HG03039 (cell line): ENCODE measurements at regions not wholly inside any gene's neighbourhood (a gene's known extent, or its start where the extent isn't known, plus 50 kb on each side); places are given as distances from the start of the nearest gene placed in this dataset.
A peak's percentile ranks its signal among the peaks of the same experiment; 100 is the strongest.

Experiments
- ATAC-seq: cut with Tn5 transposase; IDR thresholded peaks from one replicate; pipeline ENCODE4 v1.9.1; 2021; ENCODE audit warnings: mild to moderate bottlenecking, moderate library complexity; ENCODE audit not compliant: unreplicated experiment

DNA sequence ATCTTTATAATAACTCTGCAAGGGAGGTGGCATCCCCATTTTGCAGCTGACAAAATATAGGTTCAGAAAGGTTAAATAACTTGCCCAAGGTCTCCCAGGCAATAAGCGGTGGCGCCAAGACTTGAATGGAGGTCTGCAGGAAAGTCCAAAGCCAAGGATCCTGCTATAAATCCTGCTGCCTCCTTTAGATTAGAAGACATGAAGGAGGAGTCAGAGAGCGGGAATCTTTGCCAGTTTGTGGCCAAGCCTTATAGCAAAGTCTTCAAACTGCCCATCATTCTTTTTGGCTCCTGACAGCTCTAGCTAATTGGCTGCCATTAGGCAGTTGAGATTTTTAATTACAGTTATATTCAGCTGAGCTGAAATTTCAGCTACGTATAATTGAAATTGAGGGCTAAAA, 114.3 kb downstream of the C1D start:
- no peak for ATAC-seq

DNA sequence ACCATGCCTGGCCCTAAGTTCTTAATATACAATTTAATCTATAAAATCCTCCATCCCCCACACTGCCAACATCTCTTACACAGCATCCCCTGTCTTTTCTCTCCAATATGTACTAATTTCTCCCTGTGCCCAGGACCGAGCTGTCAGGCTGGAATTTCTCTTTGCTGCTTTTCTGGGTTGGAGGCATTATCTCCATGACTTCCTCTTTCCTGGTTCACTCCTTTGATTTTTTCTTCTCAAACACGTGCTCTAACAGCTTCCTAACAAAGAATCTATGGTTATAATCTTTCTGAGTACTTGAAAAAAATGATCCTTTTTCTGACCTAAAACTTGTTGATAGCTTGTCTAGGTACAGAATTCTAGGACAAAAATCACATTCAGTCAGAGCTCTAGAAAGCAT, 112.8 kb downstream of the C1D start:
- no peak for ATAC-seq

DNA sequence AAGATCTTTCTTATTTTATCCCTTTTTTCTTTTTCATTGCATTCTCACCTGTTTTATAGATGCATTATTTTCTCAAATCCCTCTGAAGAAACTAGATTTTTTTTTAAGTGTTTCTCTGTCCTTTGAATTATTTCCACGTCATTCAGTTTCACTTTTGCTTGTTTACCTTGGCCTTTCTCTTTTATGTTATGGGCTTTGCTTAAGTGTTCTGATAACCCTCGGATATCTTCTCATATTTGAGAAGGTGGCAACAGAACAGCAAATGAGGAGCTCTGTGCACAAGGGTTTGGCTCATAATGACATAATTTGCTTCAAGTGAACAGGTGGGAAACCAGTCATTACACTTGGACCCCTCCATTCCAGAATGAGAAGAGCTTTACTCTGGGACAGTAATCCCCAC, 111.9 kb downstream of the C1D start:
- no peak for ATAC-seq

DNA sequence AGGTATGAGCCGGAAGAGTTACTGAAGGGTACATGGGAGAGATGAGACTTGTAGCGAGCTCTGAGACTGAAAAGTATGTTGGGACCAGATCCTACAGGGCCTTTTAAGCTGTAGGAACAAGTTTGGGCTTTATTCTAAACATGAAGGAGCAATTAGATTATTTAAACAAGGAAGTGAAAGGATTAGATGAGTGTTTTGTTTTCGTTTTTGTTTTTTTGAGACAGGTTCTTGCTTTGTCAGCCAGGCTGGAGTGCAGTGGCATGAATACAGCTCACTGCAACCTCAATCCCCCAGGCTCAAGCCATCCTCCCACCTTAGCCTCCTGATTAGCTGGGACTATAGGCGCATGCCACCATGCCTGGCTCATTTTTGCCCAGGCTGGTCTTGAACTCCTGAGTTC, 110.7 kb downstream of the C1D start:
- peak; percentile 48 for ATAC-seq

DNA sequence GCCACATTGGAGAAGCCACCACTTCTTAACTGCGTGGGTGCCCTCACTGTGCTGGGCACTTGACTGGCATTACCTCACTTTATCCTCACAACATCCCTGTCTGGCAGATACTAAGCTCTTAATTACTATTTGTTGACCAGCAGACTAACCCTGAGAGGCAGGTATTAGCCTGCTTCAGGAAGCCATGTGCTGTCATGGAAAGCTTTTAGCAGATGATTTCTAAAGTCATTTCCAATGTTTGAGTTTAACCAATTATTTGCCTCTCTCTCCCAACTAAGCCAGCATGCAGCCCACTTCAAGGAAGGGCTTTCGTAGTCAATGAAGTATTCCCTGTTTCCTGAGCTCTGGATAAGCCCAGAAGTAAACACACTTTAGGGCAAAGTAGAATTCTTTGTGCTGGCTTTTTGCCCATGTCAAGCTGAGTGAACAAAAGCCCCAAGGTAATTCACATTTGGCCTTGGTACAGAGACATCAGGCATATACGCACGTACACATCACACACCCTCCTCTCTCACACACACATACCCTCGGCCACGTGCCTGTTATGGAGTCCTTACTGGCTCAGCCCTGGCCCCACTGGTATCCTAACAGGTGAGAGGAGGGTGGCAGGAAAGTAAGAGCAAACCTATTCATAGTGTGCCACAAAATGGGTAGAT, 108.6 kb downstream of the C1D start:
- ATAC-seq, result no peak

DNA sequence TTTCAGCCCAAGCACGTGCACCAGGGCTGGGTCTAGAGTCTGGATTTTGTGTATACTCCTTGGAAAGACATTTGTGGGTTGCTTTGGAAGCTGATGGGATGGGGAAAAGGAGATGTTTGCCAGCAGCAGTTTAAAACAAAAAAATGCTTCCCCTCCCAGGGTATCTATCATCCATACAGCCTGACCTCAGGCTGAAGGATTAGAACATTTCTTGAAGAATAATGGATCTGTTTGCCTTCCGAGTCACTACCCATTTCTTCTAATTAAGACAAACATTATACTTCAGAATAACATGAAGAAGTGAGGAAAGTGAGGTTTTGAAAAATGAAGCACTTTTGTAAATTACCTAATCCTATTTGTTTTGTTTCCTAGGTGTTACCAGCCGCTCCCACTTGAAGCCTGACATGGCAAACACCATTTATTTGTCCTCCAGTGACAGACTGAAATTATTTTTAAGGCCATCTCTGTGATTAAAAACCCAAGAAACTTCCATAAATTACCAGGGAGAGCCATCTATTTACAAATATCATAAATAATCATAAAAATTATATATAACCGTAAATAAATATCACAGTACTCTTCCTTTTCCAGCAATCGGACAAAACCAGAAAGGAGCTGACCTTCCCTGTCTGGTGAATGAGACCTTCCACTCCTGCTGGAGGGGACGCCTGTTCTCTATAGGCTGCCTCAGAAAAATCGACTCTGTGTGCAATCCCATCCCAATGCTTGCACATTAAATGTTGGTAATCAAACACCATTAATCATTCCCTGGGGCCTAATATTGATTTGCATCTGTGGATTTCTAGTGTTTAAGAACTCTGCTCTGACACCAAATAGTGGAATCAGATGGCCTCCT, 106.8 kb downstream of the C1D start:
- ATAC-seq, result no peak

DNA sequence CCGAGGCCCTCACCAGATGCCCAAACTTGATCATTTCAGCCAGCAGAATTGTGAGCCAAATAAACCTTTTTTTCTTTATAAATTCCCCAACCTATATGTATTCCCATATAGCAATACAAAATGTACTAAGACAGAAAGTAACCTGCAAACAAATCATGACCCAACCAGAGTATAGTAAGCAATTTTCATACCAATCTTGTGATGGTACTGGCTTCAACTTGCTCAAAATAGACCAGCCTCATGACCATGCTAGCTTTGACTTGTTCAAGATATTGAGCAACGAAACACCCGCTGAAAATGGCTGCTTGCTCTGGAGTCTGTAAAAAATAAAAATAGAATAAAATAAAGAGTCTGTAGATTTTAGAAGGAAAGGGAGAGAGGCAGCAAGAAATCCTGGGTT, 97.6 kb downstream of the C1D start:
- no peak for ATAC-seq

DNA sequence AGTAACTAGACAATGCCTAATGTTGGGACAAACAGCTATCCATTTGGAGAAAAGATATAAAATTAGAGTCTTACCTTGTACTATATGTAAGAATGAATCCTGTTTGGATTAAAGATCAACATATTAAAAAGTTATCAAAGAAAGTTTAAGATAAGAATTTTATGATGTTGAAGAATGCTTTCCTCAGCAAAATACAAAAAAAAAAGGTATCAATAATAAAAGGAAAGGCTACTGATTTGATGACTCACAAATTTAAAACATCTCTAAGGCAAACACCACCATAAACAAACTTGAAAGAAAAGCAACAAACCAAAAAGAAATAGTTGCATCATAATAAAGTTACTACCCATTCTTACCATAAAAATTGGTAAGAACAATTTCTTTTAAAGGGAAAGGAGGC, 92.7 kb downstream of the C1D start:
- no peak for ATAC-seq

DNA sequence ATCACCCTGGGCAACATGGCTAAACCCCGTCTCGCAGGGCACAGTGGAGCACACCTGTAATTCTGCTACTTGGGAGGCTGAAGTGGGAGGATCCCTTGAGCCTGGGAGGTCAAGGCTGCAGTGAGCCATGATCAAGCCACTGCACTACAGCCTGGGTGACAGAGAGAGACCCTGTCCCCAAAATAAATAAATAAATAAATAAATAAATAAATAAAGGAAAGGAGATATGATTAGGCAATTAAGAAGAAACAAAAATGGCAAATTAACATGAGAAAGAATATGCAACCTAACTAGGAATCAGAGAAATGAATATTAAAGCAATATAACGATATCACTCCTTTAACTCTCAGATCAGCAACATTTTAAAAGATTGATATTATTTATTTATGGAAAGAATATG, 92.3 kb downstream of the C1D start:
- ATAC-seq, result no peak

DNA sequence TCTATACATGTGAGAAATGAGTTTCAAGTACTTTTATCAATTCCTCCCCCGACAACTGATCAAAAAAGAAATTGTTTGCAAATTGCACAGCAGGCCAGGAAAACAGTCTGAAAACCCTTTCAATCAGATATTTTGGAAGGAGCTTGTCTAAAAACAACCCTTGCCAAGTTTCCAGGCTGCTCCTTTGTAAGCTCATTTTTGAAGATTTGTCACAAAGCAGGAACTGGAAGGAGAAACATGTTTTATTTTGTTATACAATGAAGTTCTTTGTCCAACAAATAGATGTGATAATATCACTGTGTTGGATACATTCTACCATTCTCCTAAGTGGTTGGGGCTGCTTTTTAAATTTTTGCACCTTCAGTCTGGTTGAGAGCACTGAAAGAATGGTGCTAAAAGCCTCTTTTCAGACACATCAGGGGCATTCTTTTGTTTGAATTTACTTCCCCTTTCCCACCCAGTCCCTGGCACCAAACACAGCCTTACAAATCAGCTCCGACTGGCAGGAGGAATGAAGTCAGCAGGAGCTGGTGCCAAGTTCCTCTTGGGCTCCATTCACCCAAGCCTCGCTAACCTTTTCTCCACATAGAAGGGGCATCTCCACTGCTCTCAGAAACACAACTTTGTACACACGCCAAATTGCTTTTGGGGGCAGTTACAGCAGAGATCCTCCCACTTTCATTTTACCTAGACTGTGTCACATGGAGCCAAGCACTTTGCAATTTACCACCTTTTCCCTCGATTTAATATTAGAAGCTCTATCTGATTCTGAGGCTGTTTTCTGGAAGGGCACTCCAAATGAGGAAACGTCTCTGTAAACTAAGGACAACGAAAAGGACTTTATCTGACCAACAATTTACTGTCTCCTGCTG, 88.0 kb downstream of the C1D start:
- no peak for ATAC-seq

DNA sequence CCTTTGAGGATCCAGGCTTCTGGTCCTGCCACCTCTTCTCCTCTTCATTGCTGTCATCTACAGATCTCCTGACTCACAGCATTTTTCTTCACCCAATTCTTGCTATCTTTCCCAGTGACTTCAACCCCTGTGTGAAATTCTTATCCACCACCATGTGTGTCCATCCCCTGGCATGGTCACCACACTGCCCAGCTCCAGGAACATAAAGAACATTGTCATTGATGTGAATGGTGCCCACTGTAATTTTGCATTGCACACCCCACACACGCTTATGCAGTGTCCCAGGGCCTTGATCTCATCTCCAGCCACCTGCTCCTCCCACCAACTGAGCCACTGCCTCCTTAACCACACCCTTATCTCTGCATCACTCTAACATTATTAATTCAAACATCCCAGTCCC, 85.3 kb downstream of the C1D start:
- no peak for ATAC-seq

DNA sequence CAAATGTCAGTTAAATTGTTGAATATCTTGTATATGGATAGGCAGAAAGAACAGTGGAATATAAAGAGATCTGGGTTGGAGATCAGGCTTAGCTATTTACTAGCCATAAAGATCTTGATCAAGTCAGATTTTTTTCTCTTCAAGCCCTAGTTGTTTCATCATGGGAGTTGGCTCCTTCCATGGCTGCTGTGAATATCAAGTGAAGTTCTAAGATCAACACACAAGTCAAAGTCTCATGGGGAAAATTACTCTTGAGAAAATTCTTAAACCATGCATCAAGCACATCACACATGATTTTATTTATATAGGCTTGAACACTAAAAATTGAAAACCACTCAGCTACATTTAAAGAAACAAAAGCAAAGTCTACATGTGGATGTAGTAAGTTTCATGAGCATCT, 79.8 kb downstream of the C1D start:
- ATAC-seq, result no peak

DNA sequence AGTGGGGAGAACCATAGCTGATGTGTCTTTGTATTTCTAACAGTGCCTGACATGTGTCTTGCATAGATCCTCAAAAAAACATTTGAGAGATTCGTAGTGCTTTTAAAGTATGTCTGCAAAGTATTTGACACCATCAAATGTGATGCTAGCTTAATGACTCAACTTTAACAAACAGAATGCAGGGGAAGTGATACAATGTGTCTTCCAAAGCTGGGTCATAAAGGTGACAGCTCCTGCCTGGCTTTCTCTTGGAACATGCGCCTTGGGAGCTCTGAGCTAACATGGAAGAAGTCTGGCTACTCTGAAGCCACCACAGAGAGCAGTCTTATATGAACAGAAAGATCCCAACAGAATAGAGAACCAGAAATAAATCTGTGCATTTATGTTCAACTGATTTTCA, 78.2 kb downstream of the C1D start:
- no peak for ATAC-seq

DNA sequence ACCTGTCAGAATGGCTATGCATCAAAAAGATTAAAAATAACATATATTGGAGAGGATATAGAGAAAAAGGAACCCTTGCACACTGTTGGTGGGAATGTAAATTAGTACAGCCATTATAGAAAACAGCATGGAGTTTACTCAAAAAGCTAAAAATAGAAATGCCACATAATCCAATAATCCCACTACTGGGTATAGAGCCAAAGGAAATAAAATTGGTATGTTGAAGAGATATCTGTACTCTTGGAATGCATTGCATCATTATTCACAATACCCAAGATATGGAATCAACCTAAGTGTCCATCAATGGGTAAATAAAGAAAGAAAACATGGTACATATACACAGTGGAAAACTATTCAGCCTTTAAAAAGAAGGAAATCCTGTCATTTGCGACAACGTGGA, 77.2 kb downstream of the C1D start:
- ATAC-seq, result no peak

DNA sequence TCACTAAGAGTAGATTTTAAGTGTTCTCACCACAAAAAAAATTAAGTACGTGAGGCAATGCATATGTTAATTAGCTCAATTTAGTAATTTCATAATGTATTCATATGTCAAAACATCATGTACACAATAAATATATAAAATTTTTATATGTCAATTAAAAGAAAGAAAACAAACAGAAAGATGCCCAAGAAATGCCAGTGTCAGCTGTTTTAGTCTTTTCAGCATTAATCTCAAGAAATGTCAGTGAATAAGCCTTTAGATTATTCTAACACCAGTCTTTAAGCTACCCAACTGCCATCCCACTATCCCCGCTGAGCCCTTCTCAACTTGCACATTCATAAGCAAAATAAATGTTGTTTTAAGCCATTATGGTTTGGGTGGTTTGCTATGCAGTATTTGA, 76.5 kb downstream of the C1D start:
- ATAC-seq, result no peak
